ENCODE measurements at regions not wholly inside any gene's neighbourhood (a gene's known extent, or its start where the extent isn't known, plus 50 kb on each side); places are given as distances from the start of the nearest gene placed in this dataset.
A peak's percentile ranks its signal among the peaks of the same experiment; 100 is the strongest.

DNA sequence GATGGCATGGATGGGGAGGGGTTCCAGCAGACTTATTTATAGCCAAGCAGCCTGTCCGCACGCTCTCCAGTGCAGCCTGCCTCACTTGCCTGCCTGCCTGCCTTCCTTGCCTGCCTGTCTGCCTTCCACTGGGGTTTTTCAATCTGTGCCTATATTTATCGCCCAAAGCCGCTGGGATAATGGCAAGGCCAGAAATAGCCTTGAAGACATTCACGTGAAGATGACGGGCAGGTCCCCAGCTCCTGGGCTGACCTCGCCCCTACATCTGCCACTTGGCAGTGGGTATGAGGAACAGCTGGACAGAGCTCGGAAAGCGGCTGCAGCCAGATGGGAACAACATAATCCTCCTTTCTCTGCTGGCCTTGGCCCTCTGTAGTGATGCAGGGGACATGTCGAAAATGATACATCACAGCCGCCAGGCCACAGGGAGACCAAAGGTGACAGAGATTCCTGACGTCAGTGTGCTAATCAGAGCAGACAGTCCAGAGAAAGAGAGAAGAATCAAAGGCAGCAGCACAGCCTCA, 53.3 kb downstream of the PITPNM2 start:
- Histone ChIP-seq H3K4me3 (no peak overlapping the region), H3K27me3 (no peaks in the 10 kb centered on the region), H3K36me3 (peaks cover 0 to 4% (median 0%) of the 10 kb centered on the region in 9 donors), H3K9me3 (no peaks in the 10 kb centered on the region), H3K4me1 (peaks cover 37 to 98% (median 90%) of the 10 kb centered on the region in 9 donors), H3K27ac (peak overlapping the region in 9 of 10 donors; percentile 62 to 90 (median 85))
- intact Hi-C loops (cut with DNase I), result loop anchor here in 4 of 10 donors (2.0 to 10.0 kb wide), 5 partner anchors 35 to 55 kb away; no protein-coding TSS in a partner anchor
- DNase-seq (peak; percentile 72 to 80), ATAC-seq (peak; percentile 63 to 87 (median 82))
- 16 to 18% methylated on average over 12 of the region's 12 CpGs for WGBS, 2 donors
- TF ChIP-seq, protein P1, sequence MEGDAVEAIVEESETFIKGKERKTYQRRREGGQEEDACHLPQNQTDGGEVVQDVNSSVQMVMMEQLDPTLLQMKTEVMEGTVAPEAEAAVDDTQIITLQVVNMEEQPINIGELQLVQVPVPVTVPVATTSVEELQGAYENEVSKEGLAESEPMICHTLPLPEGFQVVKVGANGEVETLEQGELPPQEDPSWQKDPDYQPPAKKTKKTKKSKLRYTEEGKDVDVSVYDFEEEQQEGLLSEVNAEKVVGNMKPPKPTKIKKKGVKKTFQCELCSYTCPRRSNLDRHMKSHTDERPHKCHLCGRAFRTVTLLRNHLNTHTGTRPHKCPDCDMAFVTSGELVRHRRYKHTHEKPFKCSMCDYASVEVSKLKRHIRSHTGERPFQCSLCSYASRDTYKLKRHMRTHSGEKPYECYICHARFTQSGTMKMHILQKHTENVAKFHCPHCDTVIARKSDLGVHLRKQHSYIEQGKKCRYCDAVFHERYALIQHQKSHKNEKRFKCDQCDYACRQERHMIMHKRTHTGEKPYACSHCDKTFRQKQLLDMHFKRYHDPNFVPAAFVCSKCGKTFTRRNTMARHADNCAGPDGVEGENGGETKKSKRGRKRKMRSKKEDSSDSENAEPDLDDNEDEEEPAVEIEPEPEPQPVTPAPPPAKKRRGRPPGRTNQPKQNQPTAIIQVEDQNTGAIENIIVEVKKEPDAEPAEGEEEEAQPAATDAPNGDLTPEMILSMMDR (IDR thresholded peaks at IDR 0.05), result no peak

DNA sequence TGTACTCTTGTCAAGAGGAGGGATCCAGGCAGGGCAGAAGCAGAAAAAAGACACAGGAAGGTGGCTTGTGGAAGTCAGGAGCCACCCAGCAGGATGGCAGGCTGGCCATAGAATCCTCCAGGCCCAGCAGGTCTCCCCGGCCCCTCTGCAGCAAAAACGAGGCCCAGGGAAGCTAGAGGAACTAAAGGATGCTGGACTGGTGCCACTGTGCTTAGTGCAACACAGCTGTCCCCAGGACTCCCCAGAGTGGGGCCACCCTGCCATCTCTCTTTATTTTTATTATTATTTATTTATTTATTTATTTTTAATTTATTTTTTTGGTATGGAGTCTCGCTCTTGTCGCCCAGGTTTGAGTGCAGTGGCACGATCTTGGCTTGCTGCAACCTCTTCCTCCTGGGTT, 54.1 kb downstream of the PITPNM2 start:
- ATAC-seq (no peak), DNase-seq (no peak)
- TF ChIP-seq, protein P1 (IDR thresholded peaks at IDR 0.05), result no peak
- Histone ChIP-seq H3K27me3 (no peaks in the 10 kb centered on the region), H3K9me3 (no peaks in the 10 kb centered on the region), H3K4me3 (no peak overlapping the region), H3K27ac (peak overlapping the region in 9 of 10 donors; percentile 62 to 90 (median 85)), H3K36me3 (no peaks in the 10 kb centered on the region), H3K4me1 (peaks cover 37 to 94% (median 88%) of the 10 kb centered on the region in 9 donors)
- intact Hi-C loops (cut with DNase I), result loop anchor here in 3 of 10 donors (5.0 to 10.0 kb wide), 4 partner anchors 34 to 52 kb away; no protein-coding TSS in a partner anchor
- 75% methylated on average over 5 of the region's 5 CpGs for WGBS, 2 donors

DNA sequence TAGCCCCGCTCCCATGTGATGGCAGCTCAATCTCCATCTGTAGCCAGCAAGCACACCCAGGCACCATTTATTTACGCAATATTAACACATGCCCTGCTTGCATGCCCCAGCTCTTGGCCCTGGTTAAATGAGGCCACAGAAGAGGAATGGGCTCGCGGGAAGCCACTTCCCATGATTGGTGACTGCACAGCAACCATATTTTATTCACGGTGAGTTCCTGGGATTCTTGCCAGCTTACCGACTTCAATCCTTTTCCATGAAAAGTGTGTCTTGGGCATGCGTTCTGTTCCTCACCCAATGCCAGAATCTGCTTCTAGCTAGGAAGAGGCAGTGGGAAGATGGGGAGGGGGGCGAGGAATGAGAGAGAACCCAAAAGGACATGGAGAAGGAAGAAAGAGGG, 54.7 kb downstream of the PITPNM2 start:
- Histone ChIP-seq H3K27me3 (no peaks in the 10 kb centered on the region), H3K36me3 (no peaks in the 10 kb centered on the region), H3K4me3 (no peak overlapping the region), H3K4me1 (peaks cover 37 to 91% (median 82%) of the 10 kb centered on the region in 9 donors), H3K9me3 (no peaks in the 10 kb centered on the region), H3K27ac (peak overlapping the region in 9 of 10 donors; percentile 62 to 90 (median 85))
- TF ChIP-seq, protein P1 (IDR thresholded peaks at IDR 0.05), result no peak
- DNase-seq (no peak), ATAC-seq (no peak)
- WGBS, 2 donors, result 74 to 80% methylated on average over 8 of the region's 8 CpGs
- intact Hi-C loops (cut with DNase I), result loop anchor here in 3 of 10 donors (5.0 to 10.0 kb wide), 4 partner anchors 34 to 51 kb away; no protein-coding TSS in a partner anchor

DNA sequence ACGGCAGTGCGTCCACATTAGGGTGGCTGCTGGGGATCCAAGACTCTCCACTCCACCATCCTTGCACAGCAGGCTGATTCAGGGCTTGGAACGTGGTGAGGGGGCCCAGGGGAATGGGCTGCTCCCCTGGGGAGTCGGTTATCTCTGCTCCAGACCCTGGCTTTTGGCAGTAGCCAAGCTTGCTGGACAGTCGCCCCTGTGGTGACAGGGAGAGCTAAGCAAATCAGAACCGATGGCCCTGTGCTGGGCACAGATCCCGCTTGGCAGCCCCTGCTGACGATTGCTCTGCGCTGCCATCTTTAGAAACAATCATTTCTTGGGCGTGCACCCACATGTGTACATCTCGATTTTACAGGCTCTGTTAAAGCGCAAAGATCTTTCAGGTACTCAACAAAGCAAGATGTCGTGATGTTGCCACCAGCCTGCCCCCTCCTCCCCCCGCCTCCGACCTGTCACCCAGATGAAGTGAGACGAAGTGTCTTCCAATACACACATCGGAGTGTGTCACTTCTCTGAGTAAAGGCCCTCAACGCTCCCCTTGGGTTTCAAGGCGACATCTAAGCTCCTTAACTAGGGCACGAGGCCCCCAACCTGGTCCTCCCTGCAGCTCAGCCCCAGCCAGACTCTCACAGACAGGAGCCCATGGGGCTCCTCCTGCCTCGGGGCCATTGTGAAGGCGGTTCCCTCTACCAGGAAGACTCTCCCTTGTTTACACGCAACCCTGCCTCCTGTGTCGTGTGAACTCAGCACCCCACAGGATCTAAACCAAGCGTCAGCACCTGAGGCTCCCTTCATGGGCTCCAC, 55.6 kb downstream of the PITPNM2 start:
- WGBS, 2 donors, result 54 to 58% methylated on average over 25 of the region's 25 CpGs
- peaks cover 0 to 8% (median 0%) of the 10 kb centered on the region in 11 donors for H3K9me3 ChIP-seq
- H3K36me3 ChIP-seq, result no peaks in the 10 kb centered on the region
- H3K4me1 ChIP-seq, result peaks cover 35 to 84% (median 77%) of the 10 kb centered on the region in 9 donors
- ATAC-seq (peak in 3 of 8 donors; percentile 8 to 31 (median 18)), DNase-seq (peak in 1 of 2 donors; percentile 63)
- H3K27ac ChIP-seq, result peak overlapping the region in 9 of 10 donors; percentile 65 to 90 (median 84)
- H3K4me3 ChIP-seq, result no peak overlapping the region
- TF ChIP-seq, protein P1 (IDR thresholded peaks at IDR 0.05), result no peak
- intact Hi-C loops (cut with DNase I), result loop anchor here in 3 of 10 donors (5.0 to 10.0 kb wide), 4 partner anchors 33 to 50 kb away; no protein-coding TSS in a partner anchor
- no peaks in the 10 kb centered on the region for H3K27me3 ChIP-seq

All from heart right ventricle (tissue), 16 donors.